GM21723 (cell line): ENCODE measurements at regions not wholly inside any gene's neighbourhood (a gene's known extent, or its start where the extent isn't known, plus 50 kb on each side); places are given as distances from the start of the nearest gene placed in this dataset.

Source experiments
- ATAC-seq: cut with Tn5 transposase; IDR thresholded peaks from one replicate; pipeline ENCODE4 v1.9.1; 2021; ENCODE audit warnings: mild to moderate bottlenecking, moderate library complexity; ENCODE audit not compliant: unreplicated experiment

DNA sequence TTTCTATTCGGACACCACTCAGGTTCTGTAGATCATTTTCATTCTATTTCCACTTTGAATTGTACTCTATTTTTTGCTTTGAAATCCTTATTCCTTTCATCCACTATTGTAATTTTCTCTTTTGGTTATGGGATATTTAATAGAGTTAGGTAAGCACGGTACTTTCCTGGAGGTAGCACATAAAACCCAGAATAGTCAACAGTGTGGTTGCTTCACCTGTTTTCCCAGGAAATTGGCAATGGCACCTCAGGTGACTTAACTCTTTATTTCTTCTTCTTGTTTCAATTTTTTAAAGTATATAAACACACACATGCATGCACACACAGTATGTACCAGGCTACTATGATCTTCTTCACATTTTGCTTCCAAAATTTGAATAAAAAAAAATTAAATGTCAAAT, 682.0 kb upstream of the TMEFF2 start:
- ATAC-seq = no peak

DNA sequence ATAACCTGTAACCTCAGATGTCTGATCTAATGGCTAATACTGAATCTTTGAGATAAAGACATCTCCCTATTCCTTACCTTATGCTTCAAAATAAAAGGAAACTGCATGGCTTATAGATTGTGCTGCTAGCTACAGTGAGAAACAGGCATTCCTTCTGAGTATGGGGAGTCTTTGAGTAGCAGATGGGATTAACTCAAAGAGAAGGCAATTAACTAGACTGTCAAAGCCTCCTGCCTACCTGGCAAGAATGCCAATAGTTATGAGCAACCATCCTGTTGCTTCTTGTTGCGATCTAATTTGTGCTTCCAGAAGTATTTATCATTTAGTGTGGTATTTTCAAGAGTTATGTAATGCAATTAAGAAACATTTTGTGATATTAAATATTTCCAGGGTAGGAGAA, 660.0 kb upstream of the TMEFF2 start:
- no peak for ATAC-seq

DNA sequence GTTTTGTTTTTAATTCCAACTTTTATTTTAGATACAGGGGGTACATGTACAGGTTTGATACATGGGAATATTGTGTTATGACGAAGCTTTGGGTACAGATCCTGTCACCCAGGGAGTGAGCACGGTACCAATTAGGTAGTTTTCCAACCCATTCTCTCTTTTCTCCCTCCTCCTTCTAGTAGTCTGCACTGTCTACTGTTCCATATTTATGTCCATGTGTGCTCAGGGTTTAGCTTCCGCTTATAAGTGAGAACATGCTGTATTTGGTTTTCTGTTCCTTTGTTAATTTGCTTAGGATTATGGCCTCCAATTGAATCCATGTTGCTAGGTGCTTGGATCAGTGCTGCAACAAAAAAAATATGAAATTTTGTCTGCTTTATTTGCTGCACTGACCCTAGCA, 659.3 kb upstream of the TMEFF2 start:
- ATAC-seq = no peak

DNA sequence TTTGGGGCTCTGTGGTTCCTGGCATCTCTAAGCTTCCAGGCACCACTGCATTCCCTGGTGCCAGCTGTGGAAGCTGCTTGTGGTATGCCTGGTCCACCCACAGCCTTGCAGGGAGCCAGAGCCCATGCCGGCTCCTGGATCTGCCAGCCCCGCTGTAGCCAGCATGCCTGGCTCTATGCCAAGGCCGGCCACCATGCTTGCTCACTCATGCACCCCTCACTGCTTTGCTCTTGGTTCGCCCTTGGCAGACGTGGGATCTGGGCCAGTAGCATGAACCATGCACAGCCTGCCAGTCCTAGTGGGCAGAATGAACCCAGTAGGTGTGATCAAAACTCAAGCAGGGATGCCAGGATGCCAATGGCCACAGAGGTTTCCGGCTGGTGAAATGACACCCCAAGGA, 634.2 kb upstream of the TMEFF2 start:
- ATAC-seq = no peak

DNA sequence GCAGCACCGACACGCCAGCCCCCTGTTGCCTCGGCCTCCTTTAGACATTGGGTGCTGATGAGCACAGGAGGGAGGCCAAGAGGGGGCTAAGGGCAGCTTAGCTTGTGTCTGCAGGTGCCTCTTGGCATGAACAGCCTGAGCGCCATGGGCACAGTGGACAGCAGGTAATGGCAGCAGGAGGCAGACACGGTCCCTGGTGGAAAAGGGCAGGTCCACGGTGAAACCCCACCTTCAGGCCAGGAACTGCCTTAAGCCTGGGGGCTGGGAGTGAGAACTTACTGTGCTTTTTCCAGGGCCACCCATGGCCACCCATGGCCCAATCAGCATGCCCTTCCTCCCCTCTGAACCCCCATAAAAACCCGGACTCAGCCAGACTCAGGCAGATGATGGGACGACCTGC, 633.4 kb upstream of the TMEFF2 start:
- no peak for ATAC-seq

DNA sequence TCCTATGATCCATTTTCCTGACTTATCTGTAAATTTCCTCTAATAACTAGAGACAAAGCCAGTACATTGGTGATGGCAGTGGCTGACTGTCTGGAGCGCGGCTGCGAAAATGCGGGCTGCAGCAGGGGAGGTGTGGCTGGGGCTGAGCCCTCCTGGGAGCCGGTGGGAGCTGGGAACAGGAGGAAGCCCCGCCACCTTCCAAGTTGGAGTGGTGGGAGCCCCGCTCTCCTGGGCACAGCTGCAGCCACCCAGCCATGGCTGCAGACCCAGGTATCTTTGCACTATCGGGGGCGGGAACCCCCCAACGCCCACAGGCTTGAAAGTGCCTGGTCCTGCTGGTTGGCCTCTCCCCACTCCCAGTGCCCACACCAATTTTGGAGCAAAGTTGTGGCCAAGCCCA, 633.0 kb upstream of the TMEFF2 start:
- no peak for ATAC-seq

DNA sequence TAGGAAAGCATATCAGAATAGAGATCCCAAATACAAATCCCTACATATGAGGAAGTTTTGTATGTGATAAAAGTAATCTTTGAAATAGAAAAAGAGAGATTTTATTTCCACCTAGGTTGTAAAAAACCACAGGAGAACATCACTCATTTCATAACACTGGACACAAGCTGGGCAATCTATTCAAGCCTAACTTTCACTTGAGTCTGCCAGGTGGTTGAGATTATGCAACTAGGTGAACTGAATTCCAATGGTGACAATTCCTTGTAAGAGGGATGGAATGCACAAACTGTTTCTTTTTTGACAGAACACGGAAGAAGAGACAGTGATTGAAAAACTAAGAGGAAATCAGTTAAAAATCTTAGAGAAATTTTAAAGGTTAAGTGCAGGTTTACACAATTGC, 619.6 kb upstream of the TMEFF2 start:
- no peak for ATAC-seq

DNA sequence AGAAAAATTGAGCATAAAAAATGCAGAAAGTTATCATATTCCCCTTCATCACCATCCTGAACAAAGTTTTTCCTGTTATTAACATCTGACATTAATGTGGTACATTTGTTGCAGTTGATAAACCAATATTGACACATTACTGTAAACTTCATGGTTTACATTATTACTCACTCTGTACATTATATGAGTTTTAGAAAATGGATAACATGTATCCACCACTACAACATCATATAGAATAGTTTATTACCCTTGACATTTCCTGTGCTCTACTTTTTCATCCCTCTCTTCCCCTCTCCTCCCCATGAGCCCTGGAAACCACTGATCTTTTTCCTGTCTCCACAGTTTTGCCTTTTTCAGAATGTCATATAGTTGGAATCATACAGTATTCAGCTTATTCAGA, 618.6 kb upstream of the TMEFF2 start:
- no peak for ATAC-seq

DNA sequence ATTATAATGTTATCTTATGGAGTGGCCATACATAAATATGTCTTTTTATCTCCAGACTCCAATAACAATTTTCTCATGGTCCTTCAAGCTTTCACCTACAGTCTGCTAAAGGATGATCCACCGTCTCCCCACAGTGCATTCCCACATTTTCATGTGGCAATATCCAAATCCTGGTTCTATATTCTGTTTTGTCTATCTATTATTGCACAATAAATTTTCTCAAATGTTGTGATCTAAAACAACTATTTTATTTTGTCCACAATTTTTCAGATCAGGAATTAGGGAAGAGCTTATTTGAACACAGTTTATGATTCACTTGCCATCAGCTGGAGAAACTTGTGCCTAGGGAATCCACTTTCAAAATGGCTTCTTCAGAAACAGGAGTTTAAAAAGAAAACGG, 614.4 kb upstream of the TMEFF2 start:
- ATAC-seq = no peak

DNA sequence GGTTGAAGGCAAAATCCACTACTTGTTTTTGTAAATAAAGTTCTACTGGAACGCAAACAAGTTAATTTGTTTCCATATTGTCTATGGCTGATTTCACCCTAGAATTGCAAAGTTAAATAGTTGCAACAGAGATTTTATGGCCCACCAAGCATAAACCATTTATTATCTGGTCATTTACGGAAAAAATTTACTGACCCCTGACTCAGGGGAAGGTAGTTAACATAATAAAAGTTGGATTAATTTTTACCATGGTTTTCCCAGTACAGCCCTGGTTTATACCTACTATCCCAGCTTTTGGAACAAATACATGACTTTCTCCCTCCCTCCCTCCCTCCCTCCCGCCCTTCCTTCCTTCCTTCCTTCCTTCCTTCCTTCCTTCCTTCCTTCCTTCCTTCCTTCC, 588.9 kb upstream of the TMEFF2 start:
- ATAC-seq = no peak

DNA sequence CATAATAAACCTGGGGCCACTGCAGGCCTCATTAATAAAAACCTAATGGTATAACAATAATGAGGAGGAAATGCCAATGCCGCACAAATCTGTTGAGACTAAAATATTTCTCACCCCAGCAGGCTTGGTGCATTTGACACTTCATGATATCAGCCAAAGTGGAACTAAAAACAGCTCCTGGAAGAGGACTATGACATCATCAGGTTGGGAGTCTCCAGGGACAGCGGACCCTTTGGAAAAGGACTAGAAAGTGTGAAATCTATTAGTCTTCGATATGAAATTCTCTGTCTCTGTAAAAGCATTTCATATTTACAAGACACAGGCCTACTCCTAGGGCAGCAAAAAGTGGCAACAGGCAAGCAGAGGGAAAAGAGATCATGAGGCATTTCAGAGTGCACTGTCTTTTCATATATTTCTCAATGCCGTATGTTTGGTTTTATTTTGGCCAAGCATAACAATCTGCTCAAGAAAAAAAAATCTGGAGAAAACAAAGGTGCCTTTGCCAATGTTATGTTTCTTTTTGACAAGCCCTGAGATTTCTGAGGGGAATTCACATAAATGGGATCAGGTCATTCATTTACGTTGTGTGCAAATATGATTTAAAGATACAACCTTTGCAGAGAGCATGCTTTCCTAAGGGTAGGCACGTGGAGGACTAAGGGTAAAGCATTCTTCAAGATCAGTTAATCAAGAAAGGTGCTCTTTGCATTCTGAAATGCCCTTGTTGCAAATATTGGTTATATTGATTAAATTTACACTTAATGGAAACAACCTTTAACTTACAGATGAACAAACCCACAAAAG, 580.9 kb upstream of the TMEFF2 start:
- ATAC-seq = no peak

DNA sequence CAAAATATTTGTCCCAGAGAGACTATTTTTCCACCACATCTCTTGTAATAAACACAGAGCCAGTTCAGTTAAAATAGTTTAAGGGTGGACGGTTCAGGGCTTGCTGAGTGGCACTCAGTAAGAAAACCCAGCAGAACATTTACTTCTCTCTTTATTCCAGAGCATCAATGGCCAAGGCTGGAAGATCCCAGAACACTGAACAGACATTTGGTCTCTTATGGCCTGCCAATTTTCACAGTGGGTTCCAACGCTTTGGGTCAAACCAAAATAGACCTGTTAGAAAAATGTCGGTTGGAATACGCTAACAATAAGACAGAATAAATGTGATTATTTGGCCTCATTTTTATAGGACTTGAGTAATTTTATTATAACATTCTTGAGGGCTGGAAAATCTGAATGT, 580.3 kb upstream of the TMEFF2 start:
- no peak for ATAC-seq

DNA sequence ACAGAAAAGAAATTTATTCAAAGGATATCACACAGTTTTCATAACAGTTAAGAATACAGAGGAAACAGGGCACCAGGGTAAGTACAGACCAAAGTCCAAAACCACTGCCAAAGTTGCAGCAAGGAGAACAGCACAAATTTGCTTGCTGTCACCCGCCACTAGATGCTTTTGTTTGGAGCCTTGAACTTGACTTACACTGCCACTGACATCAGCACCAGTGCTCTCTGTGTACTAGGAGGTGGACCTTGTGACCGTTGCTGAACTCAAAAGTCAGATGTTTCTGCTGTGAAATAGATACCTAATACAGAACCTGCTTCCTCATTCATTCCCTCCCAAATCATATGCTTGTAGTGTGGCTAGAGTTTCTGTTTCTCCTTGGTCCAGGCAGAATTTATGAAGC, 578.3 kb upstream of the TMEFF2 start:
- ATAC-seq = no peak

DNA sequence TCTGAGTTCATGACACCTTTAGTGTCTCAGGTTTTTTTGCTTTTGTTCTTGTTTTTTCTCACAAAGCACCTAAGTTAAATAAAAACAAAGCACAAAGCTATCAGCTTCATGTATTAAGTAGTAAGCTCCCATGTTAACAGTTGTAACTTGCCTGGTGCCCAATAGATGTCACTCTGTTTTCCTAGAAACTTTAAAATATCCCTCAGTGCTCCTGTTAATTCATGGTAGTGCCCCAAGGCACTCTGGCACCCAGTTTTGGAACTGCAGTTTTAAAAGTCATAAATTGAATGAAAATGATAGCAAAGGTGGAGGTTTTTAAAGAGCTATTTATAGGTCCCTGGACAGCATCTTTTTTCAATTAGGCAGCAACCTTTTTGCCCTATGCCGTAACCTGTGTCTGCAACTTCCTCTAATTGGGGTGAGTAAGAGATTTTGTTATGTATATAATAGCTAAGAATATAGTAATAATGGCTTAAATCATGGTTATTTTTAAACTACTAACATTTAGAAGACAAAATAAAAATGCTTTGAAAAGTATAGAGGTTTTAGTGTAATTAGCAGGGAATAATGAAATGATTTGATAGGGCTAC, 555.0 kb upstream of the TMEFF2 start:
- ATAC-seq = no peak

DNA sequence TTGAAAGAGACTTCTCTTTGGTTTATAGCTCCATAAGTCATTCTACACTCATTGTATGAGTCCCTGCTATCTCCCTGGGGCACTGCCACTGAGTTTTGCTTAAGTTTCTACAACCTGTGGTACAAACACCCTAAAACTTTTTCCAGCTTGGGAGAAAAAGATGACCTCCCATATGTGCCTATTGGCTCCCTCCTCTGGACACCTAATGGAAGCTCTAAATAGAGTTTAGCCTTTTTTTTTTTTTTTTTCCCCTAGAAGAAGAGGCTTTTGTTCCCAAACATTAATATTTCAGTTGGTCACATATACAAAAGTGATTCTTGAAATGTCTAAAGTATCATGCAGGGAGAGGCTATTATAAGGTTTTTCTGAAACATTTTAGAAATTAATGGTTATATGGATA, 547.2 kb upstream of the TMEFF2 start:
- ATAC-seq = no peak

DNA sequence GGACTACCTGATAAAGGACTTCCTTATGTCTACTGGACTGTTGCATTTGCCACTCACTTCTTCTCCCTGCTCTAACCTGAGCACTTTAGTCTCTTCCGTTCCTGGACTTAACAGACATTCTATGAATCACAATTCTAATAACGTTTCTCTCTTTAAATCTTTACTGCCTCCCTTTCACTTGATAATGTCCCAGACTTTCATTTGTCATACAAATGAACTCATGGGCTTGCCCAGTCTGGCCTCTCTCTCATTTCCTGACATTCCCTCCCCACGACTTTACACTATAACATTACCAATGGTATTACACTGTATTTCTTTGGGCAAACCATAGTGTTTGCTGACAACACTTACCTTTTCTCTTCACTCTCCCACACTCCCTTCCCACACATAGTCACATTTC, 540.7 kb upstream of the TMEFF2 start:
- ATAC-seq = no peak

DNA sequence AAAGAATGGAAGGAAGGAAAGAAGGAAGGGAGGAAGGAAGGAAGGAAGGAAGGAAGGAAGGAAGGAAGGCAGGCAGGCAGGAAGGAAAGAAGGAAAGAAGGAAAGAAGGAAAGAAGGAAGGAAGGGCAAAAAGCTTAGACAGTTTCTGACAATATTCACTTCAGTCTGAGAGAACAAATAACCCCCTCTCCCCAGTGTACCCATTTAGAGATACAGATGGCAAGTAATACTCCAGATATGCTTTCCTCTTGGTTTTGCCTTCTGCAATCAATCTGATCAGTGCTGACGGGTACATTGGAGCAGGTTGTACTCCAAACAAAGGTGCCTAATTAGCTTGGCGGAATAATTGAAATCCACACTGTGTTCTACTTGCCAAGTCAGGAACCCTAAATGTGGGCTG, 534.6 kb upstream of the TMEFF2 start:
- ATAC-seq = no peak

DNA sequence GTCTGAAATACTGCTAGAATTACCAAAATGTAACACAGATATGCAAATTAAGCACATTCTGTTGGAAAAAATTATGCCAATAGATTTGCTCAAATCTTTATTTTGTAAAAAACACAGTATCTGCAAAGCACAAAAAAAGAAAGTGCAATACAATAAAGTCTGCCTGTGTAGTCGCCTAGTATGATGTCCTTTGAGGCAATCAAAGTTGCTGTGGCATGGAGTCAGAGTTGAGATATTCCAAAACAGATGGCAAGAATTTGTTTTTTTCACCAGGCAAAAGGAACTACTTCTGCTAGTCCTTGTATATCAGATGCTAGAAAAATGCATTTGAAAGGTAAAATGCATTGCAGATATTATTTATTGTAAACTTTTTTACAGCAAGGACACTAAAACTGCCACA, 531.3 kb upstream of the TMEFF2 start:
- no peak for ATAC-seq

DNA sequence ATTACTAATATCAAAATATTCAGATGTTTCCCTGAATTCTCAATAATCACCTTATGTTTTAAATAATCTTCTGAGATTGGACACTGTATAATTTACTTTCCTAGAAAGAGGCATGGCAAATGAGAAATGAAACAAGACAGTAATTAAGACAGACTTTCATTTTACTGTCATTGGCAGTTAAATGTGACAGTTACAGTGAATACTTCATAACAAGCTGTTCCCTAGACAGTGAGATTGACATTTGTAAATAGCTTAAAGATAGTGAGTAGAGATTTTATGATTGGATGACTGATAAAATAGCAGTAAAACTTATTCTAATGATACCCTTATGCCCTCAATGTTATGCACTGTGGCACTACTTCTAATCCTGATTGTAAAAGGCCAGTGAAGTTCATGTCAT, 524.9 kb upstream of the TMEFF2 start:
- ATAC-seq = no peak

DNA sequence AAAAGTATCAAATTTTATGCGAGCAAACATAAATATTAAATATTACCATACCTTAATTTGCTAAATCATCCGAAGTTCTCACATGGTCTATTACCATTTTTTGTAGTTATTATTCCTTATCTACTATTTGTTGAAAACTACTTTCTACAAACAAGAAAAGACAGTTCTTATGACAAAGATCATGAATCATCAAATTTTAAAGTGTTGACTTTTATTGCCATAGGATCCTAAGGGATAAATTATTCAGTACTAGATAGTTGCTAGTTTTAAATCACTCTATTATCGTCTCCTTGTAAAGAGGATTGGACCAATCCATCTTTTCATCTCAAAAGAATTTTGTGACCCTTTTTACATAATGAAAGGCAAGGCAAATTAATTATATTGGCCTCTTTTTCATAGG, 523.6 kb upstream of the TMEFF2 start:
- no peak for ATAC-seq

DNA sequence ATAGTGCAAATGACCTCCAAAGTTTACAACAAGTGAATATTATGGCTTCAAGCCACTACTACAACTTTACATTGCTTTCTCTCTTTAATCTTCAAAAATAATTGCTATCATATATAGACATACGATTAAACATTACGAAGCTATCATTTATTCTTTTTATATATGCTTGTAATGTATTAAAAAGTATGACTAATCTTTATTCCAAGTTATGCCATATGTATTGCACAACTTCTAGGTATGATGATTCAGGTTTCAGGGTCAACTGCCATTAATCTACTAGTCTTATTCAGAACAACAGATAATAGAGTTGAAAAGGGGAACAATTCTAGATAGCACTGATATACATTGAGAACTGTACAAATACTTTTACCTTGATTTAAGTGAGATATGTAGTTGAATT, 506.2 kb upstream of the TMEFF2 start:
- no peak for ATAC-seq

DNA sequence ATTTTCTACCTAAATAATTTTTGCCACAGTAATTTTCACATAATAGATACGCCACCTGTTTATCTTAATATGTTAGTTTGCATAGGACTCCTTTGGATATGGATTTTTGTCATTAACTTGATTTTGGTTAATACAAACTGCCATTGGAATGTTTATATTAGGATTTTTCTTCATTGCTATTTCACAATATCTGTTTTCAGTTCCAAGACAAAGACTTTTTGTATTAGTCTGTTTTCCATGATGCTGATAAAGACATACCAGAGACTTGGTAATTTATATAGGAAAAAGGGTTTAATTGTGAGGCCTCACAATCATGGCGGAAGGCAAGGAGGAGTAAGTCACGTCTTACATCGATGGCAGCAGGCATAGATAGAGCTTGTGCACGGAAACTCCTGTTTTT, 503.1 kb upstream of the TMEFF2 start:
- ATAC-seq = no peak

DNA sequence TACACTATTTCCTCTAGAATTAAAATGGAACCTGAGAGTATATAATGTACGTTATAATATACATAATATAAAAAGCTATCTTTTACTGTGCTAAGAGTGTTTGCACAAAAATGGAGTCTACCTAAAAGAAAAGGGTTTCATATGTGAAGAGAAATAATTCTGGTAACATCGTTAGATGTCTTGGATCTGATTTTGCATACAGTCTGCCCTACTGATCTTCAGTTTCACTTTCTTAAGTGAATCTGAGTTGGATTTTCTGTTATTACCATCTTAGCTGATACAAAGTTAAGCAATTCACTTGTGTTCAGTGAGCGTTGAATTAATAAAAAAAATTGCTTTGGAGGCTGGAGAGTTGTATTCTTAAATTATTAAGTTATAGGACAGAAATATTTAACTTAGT, 502.1 kb upstream of the TMEFF2 start:
- ATAC-seq = no peak
